NCI-H524 treated with DMSO at 0.1 percent for 48 hours (cell line): ENCODE measurements at regions not wholly inside any gene's neighbourhood (a gene's known extent, or its start where the extent isn't known, plus 50 kb on each side); places are given as distances from the start of the nearest gene placed in this dataset.
A peak's percentile ranks its signal among the peaks of the same experiment; 100 is the strongest.

Source experiments
- DNase-seq: peaks from one replicate; lab custom pipeline; 2025; lab: John Stamatoyannopoulos, UW

GRCh38 chr2:40690525-40690924 lies 238.6 kb upstream of the SLC8A1 start:
- no peak for DNase-seq

DNA sequence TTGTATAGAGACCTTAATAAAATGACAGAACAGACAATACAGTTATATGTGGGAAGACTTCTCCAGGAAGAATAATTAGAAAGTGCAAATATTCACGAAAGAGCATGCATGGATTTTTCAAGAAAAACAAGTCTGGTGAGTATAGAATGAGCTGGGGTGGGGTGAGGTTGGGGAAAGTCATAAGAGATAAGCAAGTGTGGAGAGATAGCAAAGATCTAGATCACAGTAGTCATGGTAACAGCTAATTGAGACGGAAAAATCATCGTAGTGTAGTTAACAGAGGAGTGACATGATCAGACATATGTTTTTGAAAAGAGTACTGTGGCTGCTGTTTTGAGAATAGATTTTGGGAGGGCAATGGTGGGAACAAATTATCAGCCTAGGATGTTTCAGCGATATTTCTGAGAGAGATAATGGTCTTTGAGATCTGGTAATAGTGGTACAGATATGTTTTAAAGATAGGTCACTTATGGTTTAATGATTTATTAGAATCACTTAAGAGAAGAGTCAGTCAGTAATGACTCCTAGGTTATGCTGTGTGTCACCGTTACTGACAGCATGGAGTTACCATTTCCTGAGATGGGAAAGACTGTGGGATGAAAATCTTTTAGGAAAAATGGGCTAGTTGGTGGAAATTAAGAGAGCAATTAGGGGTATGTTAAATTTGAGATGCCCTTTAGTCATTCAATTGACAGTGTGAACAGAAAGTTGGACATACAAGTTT lies 248.5 kb upstream of the SLC8A1 start:
- no peak for DNase-seq

DNA sequence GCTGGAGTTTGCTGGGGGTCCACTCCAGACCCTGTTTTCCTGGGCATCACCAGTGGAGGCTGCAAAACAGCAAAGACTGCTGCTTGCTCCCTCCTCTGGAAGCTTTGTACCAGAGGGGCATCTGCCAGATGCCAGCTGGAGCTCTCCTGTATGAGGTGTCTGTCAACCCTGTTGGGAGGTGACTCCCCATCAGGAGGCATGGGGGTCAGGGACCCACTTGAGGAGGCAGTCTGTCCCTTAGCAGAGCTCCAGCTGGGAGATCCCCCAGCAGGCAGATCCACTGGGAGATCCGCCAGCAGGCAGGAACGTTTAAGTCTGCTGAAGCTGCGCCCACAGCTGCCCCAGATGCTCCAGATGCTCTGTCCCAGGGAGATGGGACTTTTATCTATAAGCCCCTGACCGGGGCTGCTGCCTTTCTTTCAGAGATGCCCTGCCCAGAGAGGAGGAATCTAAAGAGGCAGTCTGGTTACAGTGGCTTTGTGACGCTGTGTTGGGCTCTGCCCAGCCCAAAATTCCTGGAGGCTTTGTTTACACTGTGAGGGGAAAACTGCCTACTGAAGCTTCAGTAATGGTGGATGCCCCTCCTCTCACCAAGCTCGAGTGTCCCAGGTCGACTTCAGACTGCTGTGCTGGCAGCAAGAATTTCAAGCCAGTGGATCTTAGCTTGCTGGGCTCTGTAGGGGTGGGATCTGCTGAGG lies 260.5 kb upstream of the SLC8A1 start:
- DNase-seq: peak; percentile 10

DNA sequence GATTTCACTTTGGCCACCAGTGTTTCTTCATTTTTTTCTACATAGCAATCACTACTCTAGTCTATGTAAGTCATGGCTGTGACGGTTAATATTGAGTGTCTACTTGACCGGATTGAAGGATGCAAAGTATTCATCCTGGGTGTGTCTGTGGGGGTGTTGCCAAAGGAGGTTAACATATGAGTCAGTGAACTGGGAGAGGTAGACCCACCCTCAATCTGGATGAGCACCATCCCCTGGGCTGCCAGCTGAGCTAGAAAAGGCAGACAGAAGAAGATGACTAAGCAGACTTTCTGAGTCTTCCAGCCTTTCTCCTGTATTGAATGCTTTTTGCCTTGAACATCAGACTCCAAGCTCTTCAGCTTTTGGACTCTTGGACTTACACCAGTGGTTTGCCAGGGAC lies 265.0 kb upstream of the SLC8A1 start:
- DNase-seq: no peak

DNA sequence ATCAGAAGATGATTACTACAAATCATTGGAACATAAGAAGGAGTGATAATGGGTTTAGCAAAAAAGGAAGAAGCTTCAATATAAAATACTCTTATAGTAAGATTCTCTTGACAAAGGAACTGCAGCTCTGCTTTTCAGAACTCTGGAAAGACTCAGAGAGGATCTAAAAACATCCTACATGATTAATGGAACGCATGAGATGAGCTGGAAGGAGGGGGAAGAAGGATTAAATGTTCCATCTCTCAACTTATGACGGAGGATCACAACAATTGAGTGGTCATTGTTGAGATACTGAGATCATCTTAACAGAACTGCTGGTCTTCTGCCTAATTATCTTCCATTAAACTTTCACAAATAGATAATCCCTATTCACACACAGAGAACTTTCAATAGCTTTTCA lies 267.5 kb upstream of the SLC8A1 start:
- DNase-seq: no peak

DNA sequence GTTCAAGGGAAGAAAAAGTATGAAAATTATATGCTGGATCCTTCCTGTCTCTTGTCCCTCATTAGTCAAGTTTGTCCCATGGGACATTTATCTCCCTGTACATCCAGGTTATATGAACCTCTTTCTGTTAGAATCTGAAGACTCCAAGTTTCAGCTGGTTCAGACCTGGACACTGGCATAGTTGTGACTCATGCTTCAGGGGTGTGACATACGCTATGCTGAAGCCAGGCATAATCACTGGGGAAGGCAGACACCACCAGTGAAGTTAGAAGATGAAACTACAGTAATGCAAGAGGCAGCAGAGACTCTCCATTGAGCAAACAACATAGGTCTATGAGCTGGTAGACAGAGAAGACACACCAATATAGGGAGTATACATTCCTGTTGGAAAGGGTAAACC lies 269.7 kb upstream of the SLC8A1 start:
- DNase-seq: no peak

- DNase-seq: no peak
Observed at GRCh38 chr2:40723194-40723593, 271.3 kb upstream of the SLC8A1 start.

DNA sequence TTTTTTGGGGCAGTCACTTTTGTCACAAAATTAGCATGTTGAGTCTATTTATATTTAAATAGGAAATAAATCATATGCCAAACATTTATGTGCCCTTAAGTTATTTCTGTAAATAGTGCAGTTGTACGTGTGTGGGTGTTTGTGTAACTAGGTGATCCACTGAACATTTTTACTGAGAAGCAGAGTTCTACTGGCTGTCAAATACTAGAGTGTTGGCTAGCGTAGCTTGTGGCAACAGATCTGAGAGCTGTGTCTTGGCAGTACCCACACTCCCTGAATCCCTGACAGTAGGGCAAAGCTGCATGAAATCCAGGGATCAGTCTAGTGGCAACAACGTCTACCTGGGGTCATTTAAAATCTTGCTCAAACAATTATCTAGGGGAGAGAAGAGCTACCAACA lies 273.1 kb upstream of the SLC8A1 start:
- no peak for DNase-seq

DNA sequence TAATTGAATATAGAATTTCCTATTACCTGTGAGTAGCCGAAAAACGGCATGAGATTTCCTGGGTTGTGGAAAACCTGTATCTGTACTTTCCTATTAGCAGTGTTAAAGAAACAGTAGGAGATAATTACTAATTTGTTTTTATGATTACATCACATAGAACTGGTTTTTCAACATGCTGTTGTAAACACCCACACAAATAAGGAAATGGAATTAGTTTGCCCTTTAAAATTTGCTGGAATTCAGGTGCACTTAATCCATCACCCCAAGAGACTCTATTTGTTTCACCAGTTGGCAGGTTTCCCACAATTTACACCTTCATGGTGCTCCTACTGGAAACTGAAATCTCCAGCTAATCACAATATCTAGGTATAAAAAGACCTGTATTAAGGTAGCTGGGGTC lies 274.1 kb upstream of the SLC8A1 start:
- DNase-seq: no peak

DNA sequence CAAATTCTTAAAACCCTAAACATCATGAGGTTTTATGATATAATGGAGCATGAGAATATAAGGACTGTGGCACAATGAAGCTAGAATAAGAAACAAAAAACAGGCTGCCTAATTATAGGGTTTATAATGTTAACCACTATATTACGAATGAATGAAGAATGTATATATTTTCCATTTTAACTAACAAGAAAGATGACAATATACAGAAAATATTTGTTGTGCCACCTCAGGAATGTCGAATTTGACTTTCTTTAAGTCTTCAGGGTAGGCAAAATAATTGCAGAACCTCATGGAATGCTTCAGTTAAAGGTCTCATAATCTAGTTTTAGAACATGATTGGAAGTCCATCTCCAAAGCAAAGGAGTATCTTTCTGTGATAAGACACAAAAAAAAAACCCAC lies 282.9 kb upstream of the SLC8A1 start:
- DNase-seq: no peak

- no peak for DNase-seq
Observed at GRCh38 chr2:40737180-40737579, 285.3 kb upstream of the SLC8A1 start.

DNA sequence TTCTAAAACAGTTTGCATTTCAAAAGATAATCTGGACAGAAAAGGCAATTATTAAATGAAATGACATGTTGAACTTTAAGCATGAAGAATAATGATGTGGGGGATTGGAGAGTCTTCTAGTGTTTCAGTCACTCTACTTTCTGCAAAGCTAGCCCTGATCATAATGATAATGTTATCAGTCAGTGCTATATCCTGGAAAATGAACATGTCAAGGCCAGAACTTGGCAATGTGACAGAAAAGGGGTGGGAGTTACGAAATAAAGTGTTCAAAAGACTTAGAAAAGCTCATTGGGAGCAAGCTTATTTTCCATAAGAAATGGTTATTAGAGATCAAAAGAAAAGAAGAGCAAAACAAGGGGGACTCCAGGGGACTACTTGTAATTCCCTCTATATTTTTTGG lies 288.5 kb upstream of the SLC8A1 start:
- no peak for DNase-seq

GRCh38 chr2:40741532-40741931 lies 289.6 kb upstream of the SLC8A1 start:
- DNase-seq: no peak

DNA sequence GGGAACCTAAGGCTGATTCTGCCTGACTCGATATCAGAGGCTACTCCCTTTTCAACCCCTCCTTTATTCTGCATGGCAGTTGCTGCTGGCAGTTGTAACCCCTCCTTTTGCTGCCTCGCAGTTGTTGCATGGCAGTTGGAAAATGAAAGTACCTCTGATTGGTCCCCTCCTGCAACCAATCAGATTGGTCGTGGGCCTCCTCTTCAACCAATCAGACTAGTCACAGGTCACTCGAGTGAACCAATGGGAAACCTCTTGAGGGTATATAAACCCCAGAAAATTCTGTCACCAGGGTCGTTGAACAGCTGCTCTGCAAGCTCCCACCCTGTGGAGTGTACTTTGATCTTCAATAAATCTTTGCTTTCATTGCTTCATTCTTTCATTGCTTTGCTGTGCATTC lies 294.3 kb upstream of the SLC8A1 start:
- no peak for DNase-seq

- DNase-seq: no peak
Observed at GRCh38 chr2:40751981-40752380, 300.1 kb upstream of the SLC8A1 start.

DNA sequence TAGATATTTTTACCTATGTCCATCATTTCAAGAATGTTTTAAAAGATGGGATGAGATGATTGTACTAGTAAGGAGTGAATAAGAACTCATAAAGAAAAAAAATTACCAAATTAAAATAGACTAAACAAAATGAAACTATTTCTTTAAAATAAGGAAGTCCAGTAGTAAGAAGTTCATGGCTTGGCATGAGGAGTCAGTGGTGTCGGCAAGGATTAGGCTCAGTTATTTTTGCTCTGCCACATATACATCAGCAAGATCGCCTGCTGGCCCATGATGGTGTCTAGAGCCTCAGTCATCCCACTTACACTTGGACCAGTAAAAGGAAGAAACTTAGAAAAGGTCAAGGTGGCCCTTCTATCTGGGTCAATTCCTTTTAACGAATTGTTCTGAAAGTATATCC lies 300.9 kb upstream of the SLC8A1 start:
- DNase-seq: no peak

GRCh38 chr2:40754912-40755311 lies 303.0 kb upstream of the SLC8A1 start:
- DNase-seq: no peak

- DNase-seq: no peak
Observed at GRCh38 chr2:40758401-40759155, 306.7 kb upstream of the SLC8A1 start.

DNA sequence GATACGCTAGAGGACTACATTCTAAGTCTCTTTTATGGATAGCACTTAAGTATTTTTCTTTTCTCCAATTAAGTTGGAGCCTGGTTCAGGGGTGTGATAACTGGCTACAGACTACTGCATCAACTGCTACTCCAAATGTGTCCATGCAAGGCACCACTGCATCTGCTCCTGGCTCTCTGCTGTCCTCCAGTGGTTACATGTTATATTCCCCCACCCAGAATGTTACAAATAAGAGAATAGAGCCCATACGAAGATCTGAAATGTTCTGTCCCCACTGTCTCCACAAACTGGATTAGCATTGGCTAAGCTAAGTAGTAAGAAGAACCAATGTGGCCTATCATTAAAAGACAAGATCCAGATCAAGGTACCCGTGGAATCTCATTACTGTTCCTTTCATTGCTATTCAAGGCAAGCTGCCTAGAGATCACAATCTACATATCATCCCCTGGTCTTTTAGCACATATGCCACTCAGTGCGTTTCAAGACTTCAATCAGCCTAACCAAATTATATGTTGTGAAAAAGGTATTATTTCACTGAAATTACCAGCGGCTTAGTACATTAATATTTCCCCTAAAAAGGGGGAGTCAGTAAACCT lies 308.3 kb upstream of the SLC8A1 start:
- DNase-seq: no peak

GRCh38 chr2:40773291-40773690 lies 321.4 kb upstream of the SLC8A1 start:
- no peak for DNase-seq

DNA sequence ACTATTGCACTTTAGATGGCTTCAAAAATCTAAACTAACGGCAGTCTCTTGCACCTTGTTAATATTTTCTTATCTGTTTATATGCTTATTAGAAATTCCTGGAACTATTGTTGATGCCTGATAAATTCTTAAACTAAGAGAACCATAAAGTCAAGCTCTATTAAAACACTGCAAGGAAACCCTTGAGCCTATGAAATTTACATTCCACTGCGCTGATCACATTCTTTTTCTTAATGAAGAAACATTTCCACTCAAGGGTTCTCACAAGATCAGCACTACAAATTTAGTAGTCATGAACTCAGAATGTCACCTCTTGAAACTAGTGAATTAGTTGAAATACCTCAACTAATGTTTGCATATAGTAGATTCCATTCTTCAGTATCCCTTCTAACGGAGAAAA lies 331.8 kb upstream of the SLC8A1 start:
- no peak for DNase-seq

DNA sequence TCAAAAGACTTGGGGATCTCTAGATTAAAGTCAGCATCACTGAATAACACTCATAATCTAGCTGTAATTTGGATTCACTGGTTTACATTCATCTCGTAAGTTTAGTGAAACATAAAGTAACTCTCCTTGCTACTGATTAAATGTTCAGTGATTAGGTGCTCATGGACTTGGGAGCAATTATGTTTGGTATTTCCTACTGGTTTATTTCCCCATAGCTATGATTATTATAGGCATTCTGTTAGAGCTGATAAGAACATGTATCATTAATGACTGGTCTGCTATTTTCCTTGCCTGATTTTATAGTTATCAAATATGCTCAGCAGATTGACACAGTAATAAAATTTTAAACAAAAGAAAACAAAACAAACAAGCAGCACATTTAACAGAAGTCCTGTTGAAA lies 334.7 kb upstream of the SLC8A1 start:
- DNase-seq: no peak

DNA sequence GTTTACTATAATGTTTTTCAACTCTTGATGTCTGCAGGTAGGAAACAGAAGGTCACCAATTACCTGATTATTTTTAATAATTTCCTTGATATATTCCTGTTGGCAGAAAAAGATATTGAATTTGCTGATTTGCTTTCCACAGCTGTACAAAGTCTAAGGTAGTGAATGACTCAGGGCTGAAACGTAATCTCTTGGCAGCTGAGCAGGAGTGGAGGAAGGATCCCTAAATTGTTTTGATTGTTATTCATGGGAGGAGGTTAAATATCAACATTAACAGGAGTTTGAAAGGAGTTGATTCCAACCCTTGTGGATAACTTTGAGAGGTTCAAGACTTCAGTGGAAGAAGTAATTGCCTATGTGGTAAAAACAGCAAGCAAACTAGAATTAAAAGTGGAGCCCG lies 345.2 kb upstream of the SLC8A1 start:
- DNase-seq: no peak
